K562 (cell line): ENCODE measurements at regions not wholly inside any gene's neighbourhood (a gene's known extent, or its start where the extent isn't known, plus 50 kb on each side); places are given as distances from the start of the nearest gene placed in this dataset.

Experiments
- BACH1 ChIP-seq: fragments of 200-800 bp; sonication (Bioruptor generic); IDR thresholded peaks from 2 replicates; pipeline ENCODE4 v1.6.1; 2016; ENCODE audit warnings: missing genetic modification characterization, missing compliant biosample characterization
- CBX2 ChIP-seq: fragments of 200-600 bp; sonication (generic); IDR thresholded peaks from one replicate; pipeline ENCODE4 v1.6.1; 2012; ENCODE audit warnings: mild to moderate bottlenecking, low read length, inconsistent platforms; ENCODE audit not compliant: insufficient read depth, poor library complexity, severe bottlenecking
- CTCF ChIP-seq, 3 experiments: IDR thresholded peaks in 2 of 3; conservative IDR thresholded peaks in 1 of 3; 2 replicates each; pipeline ENCODE4 v1.5.1; 2011 to 2012; ENCODE audit warnings: low read length in 3 of 3, mild to moderate bottlenecking in 3 of 3, control low read depth in 2 of 3, improper control_type of control experiment in 1 of 3, inconsistent platforms in 1 of 3, low read depth in 1 of 3, mixed read lengths in 1 of 3, moderate library complexity in 1 of 3; ENCODE audit not compliant: insufficient read depth in 2 of 3
- EZH2 ChIP-seq: IDR thresholded peaks from 2 replicates; pipeline ENCODE4 v1.6.1; 2012; ENCODE audit warnings: low read depth, mild to moderate bottlenecking, inconsistent platforms, low read length, borderline replicate concordance
- MYBL2 ChIP-seq, 2 experiments: fragments of 450-650 bp in 1 of 2; sonication (generic) in 1 of 2; formaldehyde crosslinking in 1 of 2; IDR thresholded peaks; 2 replicates each; pipeline versions ENCODE4 v1.6.1 to v1.8.1; 2017 to 2022; ENCODE audit warnings: borderline replicate concordance in 1 of 2, inconsistent platforms in 1 of 2, low read depth in 1 of 2, mild to moderate bottlenecking in 1 of 2, missing genetic modification reagents in 1 of 2, moderate library complexity in 1 of 2
- NR2C2 ChIP-seq, 2 experiments: fragments of 200-800 bp in 1 of 2; sonication (Bioruptor generic) in 1 of 2; sonication (generic) in 1 of 2; formaldehyde crosslinking in 1 of 2; IDR thresholded peaks; 2 replicates each; pipeline versions ENCODE4 v1.6.1 to v1.8.0; 2016 to 2022; ENCODE audit warnings: mild to moderate bottlenecking in 1 of 2, missing compliant biosample characterization in 1 of 2, missing genetic modification characterization in 1 of 2, missing genetic modification reagents in 1 of 2
- PHF21A ChIP-seq: fragments of 450-650 bp; IDR thresholded peaks from 2 replicates; pipeline ENCODE4 v1.6.1; 2017; ENCODE audit warnings: low read depth, borderline replicate concordance
- POLR2A ChIP-seq: fragments of 450-650 bp; conservative IDR thresholded peaks from 2 replicates; pipeline ENCODE4 v1.6.1; 2016
- RAD21 ChIP-seq, 2 experiments: fragments of 250-450 bp in 1 of 2; fragments of 450-650 bp in 1 of 2; sonication (Bioruptor Pico) in 1 of 2; formaldehyde crosslinking in 1 of 2; IDR thresholded peaks in 1 of 2; conservative IDR thresholded peaks in 1 of 2; 2 replicates each; pipeline versions ENCODE4 v1.4.0 to v1.8.0; 2020 to 2022; ENCODE audit warnings: mild to moderate bottlenecking in 2 of 2, moderate library complexity in 1 of 2
- RFX5 ChIP-seq: IDR thresholded peaks from 2 replicates; pipeline ENCODE4 v1.6.1; 2011; ENCODE audit warnings: low read depth, mild to moderate bottlenecking, improper control_type of control experiment, low read length
- TAF9B ChIP-seq: fragments of 450-650 bp; IDR thresholded peaks from 2 replicates; pipeline ENCODE4 v1.6.1; 2018; ENCODE audit warnings: mild to moderate bottlenecking; ENCODE audit not compliant: partially characterized antibody
- TEAD2 ChIP-seq: fragments of 450-650 bp; IDR thresholded peaks from 2 replicates; pipeline ENCODE4 v1.6.1; 2016; ENCODE audit warnings: missing genetic modification characterization, control low read depth, missing compliant biosample characterization
- TF ChIP-seq, protein P1 (sequence below), 2 experiments: fragments of 450-650 bp in 1 of 2; sonication (generic) in 1 of 2; formaldehyde crosslinking in 1 of 2; IDR thresholded peaks in 1 of 2; conservative IDR thresholded peaks in 1 of 2; 2 replicates each; pipeline versions ENCODE4 v1.6.1 to v1.8.1; 2016 to 2023; ENCODE audit warnings: mild to moderate bottlenecking in 2 of 2, moderate library complexity in 2 of 2, inconsistent platforms in 1 of 2, missing genetic modification reagents in 1 of 2
- TF ChIP-seq, protein P2 (sequence below): fragments of 450-650 bp; formaldehyde crosslinking; IDR thresholded peaks from 2 replicates; pipeline ENCODE4 v1.4.0; 2020; ENCODE audit warnings: mild to moderate bottlenecking, moderate library complexity

GRCh38 chr13:32859707-32860292 lies 156.4 kb upstream of the KL start:
- TF ChIP-seq POLR2A (no peak), CTCF (IDR thresholded peaks at IDR 0.05 in 2 of 3, conservative IDR thresholded peaks at IDR 0.05 in 1 of 3; ENCODE audit: insufficient read depth in 2 of 3, low read depth in 1 of 3, low read length in 3 of 3) (no peak), NR2C2 (CRISPR knock-in tag; IDR thresholded peaks at IDR 0.05) (no peak), NR2C2 (tag; IDR thresholded peaks at IDR 0.05) (no peak), PHF21A (no peak), BACH1 (tag) (no peak), RFX5 (no peak), TAF9B (no peak), TEAD2 (tag) (no peak), CBX2 (no peak), RAD21 (CRISPR knock-in tag; conservative IDR thresholded peaks at IDR 0.05 in 1 of 2, IDR thresholded peaks at IDR 0.05 in 1 of 2) (no peak), MYBL2 (IDR thresholded peaks at IDR 0.05; ENCODE audit: low read depth) (no peak), MYBL2 (CRISPR knock-in tag; IDR thresholded peaks at IDR 0.05; ENCODE audit: borderline replicate concordance) (no peak), EZH2 (no peak)
- TF ChIP-seq, protein P1, sequence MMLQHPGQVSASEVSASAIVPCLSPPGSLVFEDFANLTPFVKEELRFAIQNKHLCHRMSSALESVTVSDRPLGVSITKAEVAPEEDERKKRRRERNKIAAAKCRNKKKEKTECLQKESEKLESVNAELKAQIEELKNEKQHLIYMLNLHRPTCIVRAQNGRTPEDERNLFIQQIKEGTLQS (IDR thresholded peaks at IDR 0.05) = no peak
- TF ChIP-seq, protein P1 (CRISPR knock-in tag; conservative IDR thresholded peaks at IDR 0.05) = no peak
- TF ChIP-seq, protein P2, sequence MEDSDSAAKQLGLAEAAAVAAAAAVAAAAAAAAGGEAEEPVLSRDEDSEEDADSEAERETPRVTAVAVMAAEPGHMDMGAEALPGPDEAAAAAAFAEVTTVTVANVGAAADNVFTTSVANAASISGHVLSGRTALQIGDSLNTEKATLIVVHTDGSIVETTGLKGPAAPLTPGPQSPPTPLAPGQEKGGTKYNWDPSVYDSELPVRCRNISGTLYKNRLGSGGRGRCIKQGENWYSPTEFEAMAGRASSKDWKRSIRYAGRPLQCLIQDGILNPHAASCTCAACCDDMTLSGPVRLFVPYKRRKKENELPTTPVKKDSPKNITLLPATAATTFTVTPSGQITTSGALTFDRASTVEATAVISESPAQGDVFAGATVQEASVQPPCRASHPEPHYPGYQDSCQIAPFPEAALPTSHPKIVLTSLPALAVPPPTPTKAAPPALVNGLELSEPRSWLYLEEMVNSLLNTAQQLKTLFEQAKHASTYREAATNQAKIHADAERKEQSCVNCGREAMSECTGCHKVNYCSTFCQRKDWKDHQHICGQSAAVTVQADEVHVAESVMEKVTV (CRISPR knock-in tag) = no peak
